Embryonic facial prominence (tissue), 1 donor: ENCODE measurements at regions not wholly inside any gene's neighbourhood (a gene's known extent, or its start where the extent isn't known, plus 50 kb on each side); places are given as distances from the start of the nearest gene placed in this dataset.

ENCODE experiments used
- DNase-seq: peaks from one replicate; pipeline ENCODE4 v3.0.0-alpha.2; 2016; ENCODE audit errors: extremely low spot score

DNA sequence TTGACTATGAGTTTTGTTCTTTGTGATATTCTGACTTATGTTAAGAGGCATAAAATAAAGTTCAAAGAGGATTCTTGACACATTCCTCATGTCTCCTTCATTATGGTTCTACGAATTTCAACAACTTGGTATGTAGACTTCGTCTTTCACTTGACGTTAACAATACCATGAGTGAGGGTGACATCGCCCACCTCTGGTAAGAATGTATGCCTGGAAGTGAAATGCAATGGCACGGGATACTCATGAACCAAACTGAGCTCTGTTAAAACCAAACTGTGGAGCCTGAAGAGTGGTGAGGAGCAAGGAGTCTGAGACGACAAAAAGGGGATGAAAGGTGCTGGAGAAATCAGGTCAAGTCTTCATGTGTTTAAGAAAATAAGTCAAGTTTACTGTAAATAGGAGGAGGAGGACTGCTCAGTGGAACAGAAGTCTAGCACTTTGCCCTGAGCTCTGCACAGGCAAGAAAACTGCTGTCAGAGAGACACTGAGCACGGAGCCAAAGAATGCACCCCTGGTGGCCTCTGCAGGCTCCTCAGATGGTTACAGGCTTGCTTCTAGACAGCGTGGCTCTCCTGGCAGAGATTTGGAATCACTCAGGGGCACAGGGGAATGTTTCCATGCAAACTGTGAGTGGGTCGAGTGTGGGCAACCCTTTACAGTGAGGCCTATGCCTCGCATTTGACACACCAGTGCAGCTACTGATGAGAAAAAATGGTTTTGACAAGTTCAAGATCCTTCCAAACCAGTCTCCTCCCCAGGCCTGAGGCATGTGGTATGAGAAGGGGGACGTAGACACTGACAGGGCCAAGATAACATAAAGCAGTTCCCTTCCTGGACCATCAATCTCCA, 470.1 kb downstream of the IRX1 start:
- no peak for DNase-seq

DNA sequence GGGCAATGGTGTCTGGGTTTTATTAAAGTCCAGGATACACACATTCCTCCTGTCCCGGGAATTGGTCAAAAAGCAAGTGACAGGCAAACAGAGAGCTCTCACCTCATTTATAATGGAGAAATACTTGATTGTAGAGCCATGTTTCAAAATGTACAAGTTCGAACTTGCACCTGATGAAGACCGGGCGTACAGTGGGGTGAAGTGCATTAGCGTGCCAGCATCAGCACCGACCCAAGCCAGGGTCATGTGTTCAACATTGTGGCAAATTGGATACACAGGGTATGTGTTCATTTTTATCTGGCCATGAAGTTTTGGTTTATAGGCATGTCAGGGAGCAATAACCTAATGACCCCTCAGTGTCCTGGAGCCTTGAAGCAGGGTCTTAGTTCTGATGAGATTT, 472.5 kb downstream of the IRX1 start:
- no peak for DNase-seq

DNA sequence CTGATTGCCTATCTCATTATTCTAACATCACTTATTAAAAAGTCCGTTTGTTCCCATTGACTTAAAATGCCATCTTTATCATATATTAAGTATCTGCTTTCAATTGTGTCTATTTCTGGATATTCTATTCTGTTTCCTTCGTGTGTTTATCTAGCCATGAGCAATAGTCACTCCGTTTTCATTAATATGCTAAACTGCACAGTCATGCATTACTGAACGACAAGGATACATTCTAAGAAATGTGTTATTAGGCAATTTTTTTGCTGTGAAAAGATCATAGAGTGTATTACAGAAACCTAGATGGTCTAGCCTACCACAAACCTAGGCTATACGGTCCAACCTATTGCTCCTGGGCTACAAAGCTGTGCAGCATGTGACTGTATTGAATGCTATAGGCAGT, 482.9 kb downstream of the IRX1 start:
- DNase-seq = no peak

DNA sequence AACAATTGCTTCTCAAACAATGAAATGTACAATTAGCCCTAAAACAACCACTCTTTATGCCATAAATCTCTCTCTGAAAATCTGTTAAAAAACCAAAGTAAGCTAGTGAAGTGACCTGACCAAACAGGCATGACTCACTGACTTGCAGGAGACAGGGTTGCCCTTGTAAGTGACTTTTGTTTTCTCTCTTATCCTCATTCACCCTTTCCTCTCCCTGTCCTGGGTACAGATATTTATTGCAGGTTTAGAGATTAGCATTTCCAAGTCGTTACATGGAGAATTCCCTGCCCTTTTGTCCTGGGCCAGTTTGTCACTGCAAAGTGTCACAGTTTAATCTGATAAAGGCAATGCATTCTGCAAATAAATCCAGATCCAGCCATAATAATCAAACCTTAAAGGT, 484.2 kb downstream of the IRX1 start:
- no peak for DNase-seq

DNA sequence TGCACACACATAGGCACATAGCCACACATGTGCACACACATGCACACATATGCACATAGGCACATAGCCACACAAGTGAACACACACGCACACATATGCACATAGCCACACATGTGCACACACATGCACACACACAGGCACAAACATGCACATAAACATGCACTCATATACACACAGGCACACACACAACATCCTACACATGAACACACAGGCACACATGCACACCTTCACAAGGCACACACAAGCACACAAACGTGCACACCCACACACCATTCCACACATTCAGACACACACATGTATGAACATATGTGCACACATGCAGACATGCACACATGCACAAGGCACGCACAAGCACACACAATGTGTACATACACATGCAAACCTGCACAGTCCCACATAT, 484.7 kb downstream of the IRX1 start:
- no peak for DNase-seq

DNA sequence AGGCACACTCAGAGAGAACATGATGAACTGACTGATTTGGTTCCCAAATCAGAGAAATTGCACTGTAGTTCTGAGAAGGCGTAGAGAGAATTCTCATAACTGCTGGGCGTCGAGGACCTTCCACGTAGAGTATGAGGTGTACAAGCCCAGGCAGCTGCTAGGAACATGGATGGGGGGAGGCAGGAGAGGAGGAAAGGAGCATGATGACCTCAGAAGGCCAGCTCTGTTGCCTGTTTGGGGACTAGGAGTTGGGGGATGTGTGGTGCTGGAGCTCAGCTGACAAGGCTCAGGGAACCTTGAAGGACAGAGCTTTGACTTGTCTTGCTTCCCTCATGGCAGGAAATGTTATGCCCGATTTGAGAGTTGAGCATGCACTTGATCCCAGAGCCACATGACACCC, 485.4 kb downstream of the IRX1 start:
- DNase-seq = no peak

DNA sequence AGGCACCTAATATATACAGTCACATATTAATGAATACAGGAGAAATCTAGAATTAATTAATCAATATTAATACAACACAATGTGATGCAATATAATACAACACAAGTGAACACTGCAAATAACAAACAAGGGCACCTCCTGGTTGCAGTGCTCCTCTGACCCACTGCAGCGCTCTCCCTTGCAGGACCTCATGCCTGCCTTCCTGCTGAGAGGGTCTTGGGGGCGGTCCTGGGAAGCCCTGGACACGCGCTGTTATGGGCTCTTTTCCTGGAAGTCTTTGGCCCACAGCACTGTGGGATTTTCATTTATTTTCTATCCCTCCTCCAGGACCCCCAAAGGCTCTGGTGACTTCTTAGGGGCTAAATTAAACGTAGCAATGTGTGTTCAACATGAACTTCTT, 485.8 kb downstream of the IRX1 start:
- DNase-seq = no peak

DNA sequence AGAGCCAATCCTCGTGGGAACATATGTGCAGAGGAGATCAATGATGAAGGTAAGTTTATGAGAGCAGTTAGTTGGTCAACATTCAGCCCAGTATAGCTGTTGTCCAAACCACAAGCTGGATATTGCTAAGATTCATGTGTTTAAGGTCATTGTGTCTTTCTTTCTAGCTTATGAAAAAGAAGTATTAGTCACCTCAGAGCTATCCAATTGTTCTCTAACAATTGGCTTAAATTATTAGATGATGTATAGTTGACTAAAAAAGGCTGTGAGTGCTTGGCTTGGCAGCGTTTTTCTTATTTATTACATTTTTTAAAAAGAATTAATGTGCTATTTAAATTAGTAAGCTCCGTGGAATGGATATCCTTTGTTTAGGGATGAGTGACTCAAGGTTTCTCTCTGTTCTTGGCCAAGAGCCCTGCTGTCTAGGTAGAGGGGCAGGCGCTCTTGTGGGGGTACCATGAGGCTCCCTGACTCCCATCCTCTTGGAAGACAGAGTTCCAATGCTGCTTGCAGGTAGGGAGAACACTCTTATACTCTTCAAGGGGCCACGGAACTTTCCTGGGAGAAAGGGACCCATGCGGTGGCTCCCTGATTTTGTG, 487.4 kb downstream of the IRX1 start:
- DNase-seq = no peak

DNA sequence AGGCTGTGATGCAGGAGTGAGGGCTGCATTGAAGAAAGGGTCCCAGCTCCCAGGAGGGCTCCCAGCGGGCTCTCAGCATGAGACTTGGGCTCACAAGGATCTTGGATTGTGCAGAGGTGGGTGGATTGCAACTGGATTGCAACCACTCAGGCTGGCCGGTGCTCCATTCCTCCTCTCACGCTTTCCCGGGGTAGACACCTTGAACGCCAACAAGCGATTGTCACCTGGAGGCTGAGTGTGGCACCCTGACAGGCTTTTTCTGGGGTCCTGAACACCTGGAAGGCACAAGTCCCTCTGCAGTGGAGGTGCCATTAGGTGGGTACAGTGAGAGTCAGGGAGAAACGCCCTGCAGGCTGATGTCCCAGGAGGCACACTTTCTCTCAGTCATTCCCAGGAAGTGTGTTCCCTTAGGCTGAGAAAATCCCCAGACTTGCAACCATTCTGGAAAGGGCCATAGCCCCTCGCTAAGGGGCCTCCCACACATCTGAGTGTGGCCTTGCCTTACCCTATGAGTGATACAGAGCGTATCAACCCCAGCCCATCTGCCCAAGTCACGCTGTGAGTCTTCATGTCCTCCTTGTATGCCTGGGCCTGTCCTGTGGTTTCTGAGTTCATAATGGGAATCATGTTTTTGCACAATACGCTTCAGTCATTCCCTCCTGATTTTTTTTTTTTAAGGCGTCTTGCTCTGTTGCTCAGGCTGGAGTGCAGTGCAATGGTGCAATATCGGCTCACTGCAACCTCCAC, 488.1 kb downstream of the IRX1 start:
- DNase-seq = no peak

DNA sequence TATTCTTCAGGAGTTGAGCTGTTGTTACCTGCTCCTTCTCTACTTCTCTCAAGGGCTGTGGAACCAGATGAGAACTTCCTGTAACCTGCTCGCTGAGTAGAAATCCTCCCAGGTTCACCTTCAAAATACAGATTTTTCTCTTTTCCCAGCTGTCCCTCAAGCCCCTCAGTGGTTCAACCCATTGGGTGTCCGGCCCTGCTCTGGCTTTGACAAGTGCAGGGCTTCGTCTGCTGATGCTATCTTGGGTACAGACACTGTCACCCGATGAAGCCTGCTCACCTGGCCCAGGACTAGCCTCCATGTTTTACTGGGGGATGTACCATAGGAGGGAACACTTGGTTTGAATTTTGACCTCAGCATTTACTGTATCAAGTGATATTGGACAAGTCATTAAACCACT, 490.4 kb downstream of the IRX1 start:
- no peak for DNase-seq

DNA sequence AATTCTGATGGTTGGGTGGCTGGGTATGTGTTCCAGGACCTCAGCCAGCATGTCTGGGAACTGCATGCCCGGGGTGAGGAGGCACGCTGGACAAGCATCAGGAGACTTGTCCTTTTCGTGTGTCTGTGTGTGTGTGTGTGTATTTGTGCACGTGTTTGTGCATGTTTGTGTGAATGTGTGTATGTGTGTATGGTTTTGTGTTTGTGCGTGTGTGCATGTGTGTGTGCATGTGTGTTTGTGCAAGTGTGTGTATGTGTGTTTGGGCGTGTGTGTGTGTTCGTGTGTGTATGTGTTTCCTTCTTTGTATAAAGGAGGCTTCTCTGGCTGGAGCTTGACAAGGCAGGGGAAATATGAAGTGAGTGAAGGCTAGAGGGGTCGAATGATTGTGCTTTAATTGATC, 491.5 kb downstream of the IRX1 start:
- no peak for DNase-seq

DNA sequence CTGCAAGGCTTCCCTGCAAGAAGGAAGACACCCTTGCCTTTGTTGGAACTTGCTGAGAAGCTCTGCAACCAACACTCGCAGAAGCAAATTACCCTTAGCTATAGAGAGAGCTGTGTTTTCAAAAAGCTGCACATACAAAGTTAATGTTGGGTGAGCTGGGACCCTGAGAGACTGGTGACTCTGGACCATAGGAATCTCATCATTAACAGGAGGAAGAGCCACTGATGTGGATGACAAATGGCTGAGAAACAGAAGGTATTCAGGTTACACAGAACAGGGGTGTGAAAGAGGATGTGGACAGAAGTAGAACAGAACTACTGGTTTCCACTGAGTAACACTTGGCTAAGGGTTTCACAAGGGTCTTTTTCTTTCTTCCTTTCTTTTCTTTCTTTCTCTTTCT, 493.5 kb downstream of the IRX1 start:
- no peak for DNase-seq

DNA sequence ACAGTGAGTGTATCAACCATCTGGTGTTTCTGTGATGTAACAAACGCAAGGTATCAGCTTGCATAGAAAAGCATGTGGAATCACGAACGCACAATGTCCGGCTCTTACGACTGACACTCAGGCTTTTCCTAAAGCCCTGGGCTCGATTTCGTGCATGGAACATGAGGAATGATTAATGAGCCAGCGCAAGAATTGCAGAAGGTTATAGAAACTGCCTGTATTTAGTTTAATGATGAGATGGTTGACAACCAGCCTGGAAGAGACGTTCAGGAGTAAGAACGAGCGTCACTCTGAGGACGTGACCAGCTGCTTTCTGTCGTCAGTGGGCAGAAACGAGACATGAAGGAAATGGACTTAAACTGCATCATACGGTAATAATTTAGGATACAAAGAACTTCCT, 497.6 kb downstream of the IRX1 start:
- no peak for DNase-seq

DNA sequence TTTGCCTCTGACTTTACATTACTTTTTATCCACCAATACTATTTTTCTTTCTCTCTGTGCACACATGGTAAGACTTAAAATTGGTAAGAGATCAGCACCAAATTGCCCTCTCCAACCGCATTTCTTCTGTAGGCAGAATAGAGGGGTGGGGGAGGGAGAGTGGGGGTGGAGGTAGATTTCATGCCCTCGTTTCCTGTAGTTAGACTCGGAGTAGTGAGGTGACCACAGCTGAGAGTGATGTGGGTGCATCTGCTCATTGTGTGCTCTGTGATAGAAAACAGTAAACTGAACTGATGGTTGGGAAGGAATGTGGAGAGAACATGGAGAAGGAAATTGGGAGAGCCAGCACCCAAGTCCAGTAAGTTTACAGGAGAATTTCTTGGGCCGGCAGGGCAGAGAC, 498.3 kb downstream of the IRX1 start:
- no peak for DNase-seq

DNA sequence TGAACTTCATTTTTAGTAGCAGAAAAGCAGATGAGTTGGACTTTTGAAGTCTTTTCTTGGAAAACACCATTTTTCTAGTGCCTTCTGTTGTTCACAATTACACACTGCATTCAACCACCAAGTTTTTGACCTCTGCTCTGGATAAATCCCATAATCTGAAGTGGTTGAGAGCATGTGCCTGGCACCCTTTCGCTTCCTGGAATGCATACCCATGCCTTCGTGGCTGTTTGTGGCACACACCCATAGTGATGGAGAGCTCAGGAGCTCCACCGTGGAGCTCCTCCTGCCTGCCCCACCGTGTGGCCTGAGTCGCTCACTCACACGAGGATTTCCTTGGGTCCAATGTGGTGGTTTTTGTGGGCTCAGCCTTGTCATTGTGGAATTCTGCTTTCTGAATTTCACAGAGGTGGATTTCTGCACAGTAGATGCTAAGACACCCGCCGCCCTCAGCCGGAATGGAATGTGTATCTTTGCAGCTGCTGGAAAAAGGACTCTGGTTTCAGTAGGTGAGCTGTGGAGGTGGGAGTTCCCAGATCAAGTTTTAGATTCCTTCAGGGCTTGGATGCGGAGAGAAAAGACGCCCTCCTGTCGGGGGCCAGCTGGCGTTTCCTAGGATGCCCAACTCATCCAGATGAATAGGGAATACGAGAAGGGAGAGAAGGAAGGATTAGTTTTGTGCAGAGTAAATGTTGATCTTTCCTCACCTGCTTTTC, 500.4 kb downstream of the IRX1 start:
- no peak for DNase-seq

DNA sequence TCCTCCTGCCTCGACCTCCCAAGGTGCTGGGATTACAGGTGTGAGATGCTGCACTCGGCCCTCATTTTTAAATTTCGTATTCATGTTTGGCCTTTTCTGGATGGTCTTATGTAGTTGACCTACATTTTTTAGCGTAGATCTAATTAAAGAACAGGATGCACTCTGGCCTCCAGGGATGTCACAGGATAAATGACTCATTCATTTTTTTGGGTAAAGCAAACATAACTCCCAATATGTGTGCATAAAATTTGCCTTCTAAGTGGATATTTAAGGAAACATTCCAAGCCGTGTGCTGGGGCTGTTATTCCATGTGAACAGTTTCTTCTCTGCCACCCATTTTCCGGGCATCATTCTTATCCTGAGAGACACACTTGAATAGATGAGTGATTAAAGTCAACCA, 501.6 kb downstream of the IRX1 start:
- DNase-seq = no peak

DNA sequence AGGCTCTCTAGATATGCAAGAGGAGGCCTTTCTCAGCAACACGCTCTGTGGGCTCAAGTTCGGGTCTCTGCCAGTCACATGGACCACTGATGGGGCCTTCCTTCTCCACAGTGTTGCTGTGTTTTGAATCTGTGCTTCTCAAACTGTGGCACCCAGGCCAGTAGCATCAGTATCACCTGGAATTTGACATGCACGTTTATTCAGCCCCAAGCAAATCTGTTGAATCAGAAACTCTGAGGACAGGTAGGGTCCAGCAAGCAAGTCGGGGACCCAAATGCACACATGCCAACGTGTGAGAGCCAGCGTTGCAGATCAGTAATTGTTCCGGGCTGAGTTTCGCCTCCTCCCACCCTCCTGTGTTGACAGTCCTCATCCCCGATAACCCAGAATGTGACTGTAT, 502.6 kb downstream of the IRX1 start:
- no peak for DNase-seq

DNA sequence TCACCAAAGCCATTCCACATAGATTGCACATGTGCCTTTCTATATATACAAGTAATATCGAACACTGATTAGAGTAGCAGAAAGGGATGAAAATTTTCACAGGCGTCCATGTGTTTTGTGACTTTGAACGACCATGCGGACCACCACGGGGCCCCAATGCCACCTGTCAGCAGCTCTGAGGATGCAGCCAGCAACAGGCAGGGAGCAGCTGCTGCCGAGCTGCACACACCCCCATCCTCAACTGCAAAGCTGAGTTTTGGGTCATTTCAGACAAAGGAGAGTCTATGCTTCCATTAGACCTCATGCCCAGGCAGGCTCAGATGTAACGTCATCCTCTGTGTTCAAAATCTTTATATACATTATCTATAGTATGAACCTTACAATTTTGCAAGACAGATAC, 503.8 kb downstream of the IRX1 start:
- no peak for DNase-seq

DNA sequence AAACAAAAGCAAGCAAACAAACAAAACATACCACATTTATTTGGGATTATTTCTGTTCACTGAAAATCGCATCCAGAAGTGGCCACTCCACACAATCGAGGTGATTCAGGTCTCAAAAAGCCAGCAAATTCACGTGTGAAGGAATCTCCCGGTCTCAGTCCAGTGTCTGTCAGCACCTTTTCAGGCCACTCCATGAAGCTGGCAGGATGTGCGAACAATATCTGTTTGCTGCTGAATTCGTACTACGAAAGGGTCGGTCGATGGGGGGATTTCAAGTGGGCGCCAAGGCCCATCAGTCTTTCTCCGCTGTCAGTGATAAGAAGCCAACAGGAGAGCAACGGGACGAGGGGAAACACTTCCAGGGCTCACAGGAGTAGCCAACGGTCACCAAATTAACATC, 505.1 kb downstream of the IRX1 start:
- no peak for DNase-seq

DNA sequence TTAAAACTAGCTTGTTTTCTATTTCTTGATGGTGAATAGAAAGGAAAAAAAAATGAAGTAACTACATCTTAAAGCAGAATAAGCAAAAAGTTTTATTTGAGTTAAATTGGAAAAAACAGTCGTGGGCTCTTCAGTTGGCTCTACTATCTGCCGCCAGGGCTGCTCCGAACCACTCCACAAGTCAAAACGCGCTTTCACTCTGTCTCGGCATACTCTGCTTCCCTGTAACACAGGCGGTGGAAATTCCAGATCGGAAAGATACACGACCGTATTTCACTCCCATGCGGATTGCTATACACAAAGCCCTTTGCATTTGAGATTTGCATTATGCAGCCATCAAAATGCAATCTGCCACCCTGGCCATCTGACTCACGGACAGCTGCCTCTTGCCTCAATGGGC, 505.6 kb downstream of the IRX1 start:
- DNase-seq = no peak

DNA sequence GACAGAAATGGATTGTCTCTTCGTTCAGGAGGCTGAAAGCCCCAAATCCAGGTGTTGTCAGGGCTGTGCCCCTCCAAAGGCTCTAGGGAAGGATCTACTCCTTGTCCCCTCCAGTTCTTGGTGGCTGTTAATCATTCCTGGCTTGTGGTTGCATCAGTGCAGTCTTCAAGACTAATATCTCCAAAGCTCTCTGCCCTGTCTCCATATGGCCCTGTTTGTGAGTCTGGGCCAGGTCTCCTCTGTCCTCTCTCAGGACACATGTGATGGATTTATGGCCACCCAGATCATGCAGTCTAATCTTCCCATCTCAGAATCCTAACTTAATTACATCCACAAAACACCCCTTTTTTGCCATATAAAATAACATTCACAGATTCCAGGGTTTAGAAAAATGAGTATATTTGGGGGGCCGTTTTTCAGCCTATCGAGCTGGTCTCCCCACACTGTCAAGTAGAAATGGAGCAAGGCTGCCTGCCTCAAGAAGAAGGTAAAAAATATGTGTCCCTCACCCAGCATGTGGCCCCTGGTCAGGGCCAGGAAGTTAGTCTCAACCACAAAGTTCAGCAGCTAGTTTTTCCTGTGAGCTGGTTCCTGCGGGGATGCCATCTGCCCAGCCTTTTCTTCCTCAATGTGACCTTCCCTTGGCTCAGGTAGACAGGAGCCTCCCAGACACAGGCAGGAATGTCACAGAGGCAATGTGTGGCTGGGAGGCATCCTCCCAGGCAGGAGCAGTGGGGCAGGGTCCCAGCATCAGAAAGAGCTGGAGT, 509.4 kb downstream of the IRX1 start:
- no peak for DNase-seq

DNA sequence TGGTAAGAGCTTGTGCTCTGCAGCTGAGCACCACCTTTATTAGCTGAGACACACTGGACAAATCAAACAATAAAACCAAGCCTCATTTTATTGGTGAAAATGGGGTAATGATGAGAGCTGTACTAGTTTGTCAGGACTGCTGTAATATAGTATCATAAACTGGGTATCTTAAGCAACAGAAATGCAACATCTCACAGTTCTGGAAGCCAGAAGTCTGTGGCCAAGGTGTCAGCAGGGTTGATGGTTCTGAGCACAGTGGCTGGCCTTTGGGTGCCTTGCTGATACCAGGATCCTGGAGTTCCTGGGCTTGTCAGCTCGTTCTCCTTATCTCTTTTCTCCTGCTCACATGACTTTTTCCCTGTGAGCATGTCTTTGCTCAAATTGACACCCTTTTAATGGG, 513.1 kb downstream of the IRX1 start:
- no peak for DNase-seq
